T1000 (cell line): ENCODE measurements at regions not wholly inside any gene's neighbourhood (a gene's known extent, or its start where the extent isn't known, plus 50 kb on each side); places are given as distances from the start of the nearest gene placed in this dataset.

Experiments used
- DNase-seq: peaks from one replicate; lab custom pipeline; 2025; ENCODE audit warnings: mixed read lengths; lab: John Stamatoyannopoulos, UW

- no peak for DNase-seq
Measured at GRCh38 chr11:91241226-91241625, 983.4 kb upstream of the FAT3 start.

- no peak for DNase-seq
Measured at GRCh38 chr11:91239359-91239758, 985.3 kb upstream of the FAT3 start.

DNA sequence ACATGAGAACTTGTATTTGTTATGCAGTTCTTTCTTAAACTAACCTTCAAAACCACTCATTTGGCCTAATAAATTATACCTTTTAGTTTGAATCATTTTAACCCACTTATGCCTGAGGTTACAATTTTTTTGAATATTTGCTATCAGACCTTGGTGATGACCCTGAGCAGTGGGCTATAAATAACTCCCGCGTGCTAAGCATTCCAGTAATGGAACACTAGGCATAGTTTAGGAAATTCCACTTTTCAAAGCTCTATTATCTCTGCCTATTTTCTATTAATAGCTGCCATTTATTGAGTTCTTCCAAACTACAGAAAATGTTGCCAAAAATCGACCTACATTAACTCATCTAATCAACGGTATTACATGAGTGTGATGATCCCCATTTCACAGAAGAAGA lies 993.4 kb upstream of the FAT3 start:
- no peak for DNase-seq

GRCh38 chr11:91230647-91231046 lies 994.0 kb upstream of the FAT3 start:
- DNase-seq: no peak

DNA sequence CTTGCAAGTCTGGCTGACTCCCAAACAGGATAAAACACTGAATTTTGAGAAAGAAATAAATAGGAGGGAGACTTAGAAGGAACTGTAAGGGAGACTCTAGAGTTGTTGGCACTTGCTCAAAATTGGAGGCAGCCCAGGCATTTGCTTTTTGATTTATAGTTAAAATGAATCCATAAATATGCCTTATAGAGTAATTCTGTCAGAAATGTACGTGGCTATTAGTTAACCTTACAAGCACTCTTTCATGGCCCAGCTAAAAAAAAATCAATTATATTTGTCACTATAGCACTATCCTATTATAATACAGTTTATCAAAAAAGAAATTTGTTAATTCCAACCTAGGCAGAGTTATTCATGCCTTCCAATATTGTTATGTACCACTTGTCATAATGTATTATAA lies 1000.0 kb upstream of the CHORDC1 start:
- no peak for DNase-seq

DNA sequence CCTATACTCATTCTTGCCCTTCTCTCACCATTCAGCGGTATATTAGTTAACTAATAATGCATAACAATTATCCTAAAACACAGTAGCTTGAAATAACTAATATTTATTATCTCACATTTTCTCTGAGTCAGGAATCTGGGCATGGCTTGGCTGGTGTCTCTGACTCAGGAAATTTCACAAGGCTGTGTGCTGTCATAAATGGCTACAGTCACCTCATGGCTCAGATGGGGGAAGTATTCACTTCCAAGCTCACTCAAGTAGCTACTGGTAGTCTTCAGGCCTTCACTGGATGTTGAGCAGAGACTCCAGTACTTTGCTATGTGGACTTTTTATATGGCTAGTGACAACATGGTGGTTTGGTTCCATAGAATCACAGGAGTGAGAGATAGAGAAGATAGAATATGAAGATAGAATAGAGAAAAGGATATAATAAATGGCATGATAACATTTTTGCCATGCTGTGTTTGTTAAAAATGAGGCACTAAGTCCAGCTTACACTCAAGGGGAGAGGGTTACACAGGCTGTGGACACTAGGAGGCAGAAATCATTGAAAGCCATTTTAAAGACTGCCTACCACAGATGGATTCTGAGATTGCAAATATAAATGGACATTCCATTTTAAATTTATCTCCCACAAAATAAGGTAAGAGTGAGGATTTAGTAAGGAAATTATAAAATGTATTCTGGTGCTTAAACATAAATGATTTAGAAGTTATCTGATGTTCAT lies 997.8 kb upstream of the CHORDC1 start:
- no peak for DNase-seq

DNA sequence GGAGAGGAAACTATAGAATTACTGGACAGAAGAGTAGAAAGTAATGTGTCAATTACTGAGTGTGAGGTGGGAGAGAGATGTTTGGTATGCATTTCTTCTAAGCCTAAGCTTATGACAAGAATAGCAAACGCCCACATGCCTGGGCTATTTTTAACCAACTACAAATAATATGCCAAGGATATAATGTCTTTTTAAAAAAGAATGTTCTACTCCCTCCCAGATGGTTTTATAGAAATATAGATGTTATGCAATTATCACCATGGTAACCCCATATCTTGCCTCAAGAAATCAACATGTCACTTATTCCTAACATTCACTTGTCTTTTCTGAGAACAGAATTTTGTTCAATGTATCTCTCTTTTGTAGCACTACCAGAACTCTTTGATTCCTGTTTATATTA lies 996.7 kb upstream of the CHORDC1 start:
- DNase-seq: no peak

DNA sequence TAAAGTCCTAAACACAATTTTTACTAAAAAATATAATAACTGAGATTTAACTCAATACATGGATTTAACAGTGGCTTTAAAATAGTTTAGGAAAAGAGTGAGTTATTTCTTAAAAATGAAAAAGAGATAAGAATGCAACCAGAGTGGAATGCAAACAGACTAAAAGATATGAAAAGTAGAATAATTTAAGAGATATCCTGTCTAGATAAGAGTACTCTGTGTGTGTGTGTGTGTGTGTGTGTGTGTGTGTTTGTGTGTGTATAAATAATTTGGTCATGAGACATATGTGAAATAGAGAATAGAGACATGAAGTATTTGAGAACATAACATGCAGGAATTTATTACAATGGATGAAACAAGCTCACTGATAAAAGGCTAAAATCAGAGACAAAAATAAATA lies 986.9 kb upstream of the CHORDC1 start:
- no peak for DNase-seq

DNA sequence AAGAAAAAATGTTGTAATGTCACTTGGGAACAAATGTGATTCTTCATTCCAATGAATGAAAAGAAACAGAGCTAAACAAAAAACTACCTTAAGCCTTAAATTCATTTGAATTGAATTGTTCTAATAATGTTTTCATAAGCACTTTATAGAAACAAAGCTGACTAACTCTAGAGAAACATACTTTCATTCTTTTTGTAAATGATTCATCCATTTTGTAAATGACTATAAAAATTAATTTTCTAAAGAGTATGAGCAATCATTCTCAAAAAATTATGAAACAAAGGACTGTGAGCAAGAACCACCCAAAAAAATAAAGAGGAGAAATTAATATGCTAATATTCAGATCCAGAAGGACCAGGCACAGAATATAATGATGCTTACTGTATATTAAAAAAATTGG lies 986.5 kb upstream of the CHORDC1 start:
- DNase-seq: no peak

- no peak for DNase-seq
Measured at GRCh38 chr11:91199866-91200265, 977.0 kb upstream of the CHORDC1 start.

- no peak for DNase-seq
Measured at GRCh38 chr11:91194546-91194945, 971.7 kb upstream of the CHORDC1 start.

- no peak for DNase-seq
Measured at GRCh38 chr11:91188484-91188883, 965.6 kb upstream of the CHORDC1 start.

DNA sequence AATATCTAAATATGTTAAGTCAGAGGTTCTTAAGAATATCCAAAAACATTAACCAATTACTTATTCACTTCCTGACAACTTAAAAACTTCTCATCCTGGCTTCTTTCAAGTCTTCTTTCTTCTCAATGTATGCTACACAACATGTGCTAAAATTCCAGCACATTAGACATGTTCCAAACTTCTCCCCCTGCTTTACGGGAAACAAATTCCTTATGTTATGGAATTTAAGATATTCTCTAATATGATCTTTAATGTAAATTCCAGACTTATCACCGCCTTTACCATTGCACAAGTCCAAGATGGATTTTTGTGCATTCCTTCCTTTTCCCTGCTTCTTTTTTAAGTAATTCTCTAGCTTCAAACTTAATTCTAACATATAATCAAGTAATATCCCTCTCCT lies 964.5 kb upstream of the CHORDC1 start:
- DNase-seq: no peak

DNA sequence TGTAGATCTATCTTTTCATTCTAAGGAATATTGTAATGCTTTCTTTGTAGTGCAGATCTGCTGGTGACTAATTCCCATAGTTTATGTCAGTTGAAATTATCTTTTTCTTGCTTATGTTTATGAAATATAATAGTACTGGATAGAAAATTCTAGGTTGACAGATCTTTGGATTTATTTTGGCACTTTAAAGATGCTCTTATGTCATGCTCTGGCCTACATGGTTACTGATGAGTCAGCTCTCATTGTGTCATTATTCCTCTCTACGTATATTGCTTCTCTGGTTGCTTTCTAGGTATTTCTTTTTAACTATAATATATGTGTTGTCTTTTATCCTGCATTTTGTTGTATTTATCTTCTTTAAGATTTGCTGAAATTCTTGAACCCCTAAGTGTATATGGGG lies 955.5 kb upstream of the CHORDC1 start:
- no peak for DNase-seq

DNA sequence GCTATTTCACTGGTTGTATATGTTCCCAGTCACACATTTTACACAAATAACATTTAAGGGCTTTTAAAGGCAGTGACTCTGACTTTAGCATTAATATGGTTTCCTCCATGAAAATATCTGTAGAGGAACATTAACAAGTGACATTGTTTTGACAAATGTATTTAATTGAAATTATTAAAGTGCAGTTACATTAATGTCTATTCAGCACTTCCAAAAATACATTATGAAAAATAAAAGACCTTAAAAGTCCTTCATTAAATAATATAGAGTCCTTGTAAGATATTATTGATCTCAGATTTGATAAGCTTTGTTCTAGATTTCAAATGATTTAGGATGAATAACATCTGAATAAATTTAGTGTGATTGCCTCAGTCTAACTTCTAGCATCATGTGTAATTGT lies 951.9 kb upstream of the CHORDC1 start:
- no peak for DNase-seq

GRCh38 chr11:91174193-91174592 lies 951.3 kb upstream of the CHORDC1 start:
- no peak for DNase-seq

DNA sequence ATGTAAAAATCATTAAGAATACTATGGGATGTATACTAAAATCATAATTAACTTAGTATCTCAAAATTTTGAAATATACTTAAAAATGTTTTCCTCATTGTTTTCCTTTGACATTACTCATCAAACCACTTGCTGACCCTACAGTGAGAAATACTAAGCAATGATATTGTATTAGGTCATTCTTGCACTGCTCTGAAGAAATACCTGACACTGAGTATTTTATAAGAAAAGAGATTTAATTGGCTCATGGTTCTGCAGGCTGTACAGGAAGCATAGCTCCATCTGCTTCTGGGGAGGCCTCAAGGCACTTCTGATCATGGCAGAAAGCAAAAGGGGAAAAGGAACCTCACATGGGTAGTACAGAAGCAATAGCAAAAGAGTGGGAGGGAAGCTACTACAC lies 950.9 kb upstream of the CHORDC1 start:
- no peak for DNase-seq

- no peak for DNase-seq
Measured at GRCh38 chr11:91170711-91171110, 947.9 kb upstream of the CHORDC1 start.

- DNase-seq: no peak
Measured at GRCh38 chr11:91164452-91164822, 941.6 kb upstream of the CHORDC1 start.

DNA sequence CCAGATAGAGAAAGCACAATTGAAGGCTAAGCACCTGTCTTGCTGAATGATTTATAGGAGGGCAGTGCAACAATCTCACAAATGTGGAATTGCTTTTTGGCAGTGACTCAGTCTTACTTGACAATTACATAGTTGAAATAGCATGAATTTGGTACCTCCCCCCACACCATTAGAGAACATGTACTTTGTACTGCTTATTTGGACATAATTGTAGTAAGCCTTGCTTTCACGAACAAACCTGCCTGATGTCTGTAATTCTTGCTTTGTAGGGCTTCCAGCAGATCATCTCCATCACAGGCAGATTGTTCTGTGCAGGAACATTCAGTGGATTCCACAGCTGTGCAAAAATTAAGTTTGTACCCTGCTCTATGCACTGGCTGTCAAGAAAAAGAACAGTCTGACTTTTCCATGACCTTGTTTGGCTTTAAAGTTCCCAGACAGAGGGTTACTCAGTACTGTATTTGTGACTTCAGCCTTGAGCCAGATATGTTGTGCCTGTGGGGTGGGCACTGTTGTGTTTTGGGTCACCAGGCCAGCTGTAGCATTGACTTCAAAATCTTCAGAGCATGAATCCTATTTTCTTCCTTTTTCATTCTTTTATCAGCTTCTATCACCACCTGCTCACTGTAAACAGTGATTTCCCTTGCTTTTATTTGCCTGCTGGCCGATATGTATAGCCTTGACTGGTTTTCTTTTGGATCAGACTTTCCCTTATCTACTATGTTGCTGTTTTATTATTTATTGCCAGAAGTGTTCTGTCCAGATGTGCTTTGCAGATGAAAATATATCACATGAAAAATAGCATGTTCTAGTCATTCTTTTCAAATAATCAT lies 941.0 kb upstream of the CHORDC1 start:
- no peak for DNase-seq

GRCh38 chr11:91160661-91161060 lies 937.8 kb upstream of the CHORDC1 start:
- DNase-seq: no peak

- DNase-seq: no peak
Measured at GRCh38 chr11:91158891-91159537, 936.2 kb upstream of the CHORDC1 start.

DNA sequence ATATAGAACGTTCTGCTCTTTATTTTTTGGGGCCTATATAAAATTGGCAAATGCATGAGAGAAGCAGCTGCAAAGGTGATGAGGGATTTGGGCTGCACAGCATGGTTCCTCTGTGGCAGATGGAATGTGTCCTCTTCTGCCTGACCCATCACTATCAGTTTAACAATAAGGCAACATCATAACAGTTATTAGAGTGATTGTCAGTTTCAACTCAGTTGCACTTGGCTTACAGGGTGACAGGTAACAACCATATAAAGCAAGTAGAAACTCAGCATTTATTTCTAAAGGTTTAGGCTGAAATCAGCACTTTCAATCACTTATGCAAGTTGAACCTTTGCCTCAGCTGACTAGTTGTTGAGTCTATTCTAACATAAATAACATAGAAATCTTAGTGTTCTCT lies 935.4 kb upstream of the CHORDC1 start:
- DNase-seq: no peak
